ENCODE measurements at regions not wholly inside any gene's neighbourhood (a gene's known extent, or its start where the extent isn't known, plus 50 kb on each side); places are given as distances from the start of the nearest gene placed in this dataset.

DNA sequence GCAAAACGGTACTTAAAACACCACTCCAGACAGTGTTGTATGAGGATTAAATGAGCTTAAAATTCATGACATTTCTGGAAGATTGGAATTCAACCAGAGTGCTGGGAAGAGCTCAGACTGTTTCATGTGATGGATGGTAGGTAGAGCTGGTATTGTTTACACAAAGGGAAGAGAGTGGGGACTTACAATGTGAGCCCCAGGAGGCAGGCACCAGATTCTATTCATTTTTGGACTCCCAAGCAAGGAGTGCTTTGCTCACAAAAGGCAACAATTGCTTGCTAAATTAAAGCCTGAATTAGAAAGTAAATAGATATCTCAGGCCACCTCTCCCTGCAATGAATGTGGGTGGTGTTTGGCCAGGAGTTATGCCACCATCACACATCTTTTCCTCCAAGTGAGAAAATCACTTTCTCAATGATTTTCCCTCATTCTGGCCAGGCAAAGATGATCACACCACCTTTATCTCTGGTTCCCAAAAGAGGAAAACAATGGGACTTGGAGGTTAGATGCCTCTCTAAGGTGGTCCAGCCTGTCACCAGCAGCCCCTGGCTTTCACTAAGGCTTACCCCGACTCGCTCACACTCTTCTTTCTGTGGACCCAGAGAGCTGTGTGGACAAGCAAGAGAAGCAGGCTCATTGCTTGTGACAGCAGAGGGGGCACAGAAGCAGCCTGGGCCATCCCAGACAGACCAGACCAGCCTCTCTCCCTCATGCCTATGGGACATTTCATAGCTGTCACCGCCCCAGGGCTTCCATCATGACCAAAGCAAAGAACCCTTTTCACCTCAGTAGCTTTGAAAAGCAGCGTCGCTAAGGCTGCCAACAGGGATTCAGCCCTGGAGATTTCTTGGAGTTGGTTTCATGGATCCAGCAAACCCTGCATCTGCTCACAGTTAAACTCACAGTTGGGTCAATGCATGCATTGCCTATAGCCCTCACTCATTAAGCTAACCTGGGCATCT lies 63.5 kb upstream of the DRD2 start:
- Mint-ChIP-seq H3K9me3 (no peaks in the 10 kb centered on the region), H3K36me3 (no peaks in the 10 kb centered on the region), H3K4me3 (no peak overlapping the region), H3K27me3 (ENCODE audit: low read depth in 2 of 2) (peaks cover 13 to 20% of the 10 kb centered on the region in 2 donors), H3K4me1 (no peaks in the 10 kb centered on the region), H3K27ac (no peak overlapping the region)
- TF ChIP-seq, protein P1, sequence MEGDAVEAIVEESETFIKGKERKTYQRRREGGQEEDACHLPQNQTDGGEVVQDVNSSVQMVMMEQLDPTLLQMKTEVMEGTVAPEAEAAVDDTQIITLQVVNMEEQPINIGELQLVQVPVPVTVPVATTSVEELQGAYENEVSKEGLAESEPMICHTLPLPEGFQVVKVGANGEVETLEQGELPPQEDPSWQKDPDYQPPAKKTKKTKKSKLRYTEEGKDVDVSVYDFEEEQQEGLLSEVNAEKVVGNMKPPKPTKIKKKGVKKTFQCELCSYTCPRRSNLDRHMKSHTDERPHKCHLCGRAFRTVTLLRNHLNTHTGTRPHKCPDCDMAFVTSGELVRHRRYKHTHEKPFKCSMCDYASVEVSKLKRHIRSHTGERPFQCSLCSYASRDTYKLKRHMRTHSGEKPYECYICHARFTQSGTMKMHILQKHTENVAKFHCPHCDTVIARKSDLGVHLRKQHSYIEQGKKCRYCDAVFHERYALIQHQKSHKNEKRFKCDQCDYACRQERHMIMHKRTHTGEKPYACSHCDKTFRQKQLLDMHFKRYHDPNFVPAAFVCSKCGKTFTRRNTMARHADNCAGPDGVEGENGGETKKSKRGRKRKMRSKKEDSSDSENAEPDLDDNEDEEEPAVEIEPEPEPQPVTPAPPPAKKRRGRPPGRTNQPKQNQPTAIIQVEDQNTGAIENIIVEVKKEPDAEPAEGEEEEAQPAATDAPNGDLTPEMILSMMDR (IDR thresholded peaks at IDR 0.05), result no peak
- H3K27me3 ChIP-seq (ENCODE audit: control insufficient read depth, insufficient read depth, low read length), result no peaks in the 10 kb centered on the region
- no peak overlapping the region for H3K27ac ChIP-seq (ENCODE audit: low read length)
- WGBS (ENCODE audit: insufficient coverage), result 84% methylated on average over 6 of the region's 6 CpGs
- intact Hi-C loops (cut with micrococcal nuclease), result no loop called here
- no peaks in the 10 kb centered on the region for H3K4me1 ChIP-seq (ENCODE audit: control insufficient read depth, insufficient read depth, low read length)
- no peak overlapping the region for H3K4me3 ChIP-seq (ENCODE audit: low read length)
- H3K9me3 ChIP-seq (ENCODE audit: control insufficient read depth, insufficient read depth, low read length), result no peaks in the 10 kb centered on the region
- H3K36me3 ChIP-seq (ENCODE audit: control insufficient read depth, insufficient read depth, low read length), result no peaks in the 10 kb centered on the region
- DNase-seq (no peak), ATAC-seq (no peak)

DNA sequence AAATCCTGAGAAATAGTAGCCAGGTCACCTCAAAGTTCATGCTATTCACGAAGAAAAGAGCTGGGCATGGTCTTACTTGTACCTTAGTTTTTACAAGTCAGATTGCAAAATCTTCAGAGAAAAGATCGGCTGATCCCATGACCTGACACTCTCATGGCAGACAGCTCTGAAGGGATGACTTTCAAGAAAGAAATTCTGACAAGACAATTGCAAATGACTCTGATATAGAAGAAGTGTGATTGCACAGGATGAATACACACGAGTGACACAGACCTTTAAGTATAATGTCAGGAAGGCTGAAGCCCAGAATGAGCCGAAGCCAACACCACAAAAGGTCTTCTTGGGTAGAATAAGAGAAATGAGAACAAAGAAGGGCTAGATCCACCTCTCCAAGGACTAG lies 59.4 kb upstream of the DRD2 start:
- Mint-ChIP-seq H3K27me3 (ENCODE audit: low read depth in 2 of 2) (peaks cover 23 to 26% of the 10 kb centered on the region in 2 donors), H3K4me3 (no peak overlapping the region), H3K36me3 (no peaks in the 10 kb centered on the region), H3K9me3 (no peaks in the 10 kb centered on the region), H3K27ac (no peak overlapping the region), H3K4me1 (peaks cover 0 to 6% of the 10 kb centered on the region in 2 donors)
- intact Hi-C loops (cut with micrococcal nuclease), result loop anchor here (5.0 kb wide), 1 partner anchor 947 kb away; no protein-coding TSS in a partner anchor
- Histone ChIP-seq H3K27me3 (ENCODE audit: control insufficient read depth, insufficient read depth, low read length) (no peaks in the 10 kb centered on the region), H3K9me3 (ENCODE audit: control insufficient read depth, insufficient read depth, low read length) (no peaks in the 10 kb centered on the region), H3K4me1 (ENCODE audit: control insufficient read depth, insufficient read depth, low read length) (no peaks in the 10 kb centered on the region), H3K27ac (ENCODE audit: low read length) (no peak overlapping the region), H3K4me3 (ENCODE audit: low read length) (no peak overlapping the region), H3K36me3 (ENCODE audit: control insufficient read depth, insufficient read depth, low read length) (no peaks in the 10 kb centered on the region)
- ATAC-seq (no peak), DNase-seq (no peak)
- TF ChIP-seq, protein P1 (IDR thresholded peaks at IDR 0.05), result no peak
- 70% methylated on average over 4 of the region's 4 CpGs for WGBS (ENCODE audit: insufficient coverage)

DNA sequence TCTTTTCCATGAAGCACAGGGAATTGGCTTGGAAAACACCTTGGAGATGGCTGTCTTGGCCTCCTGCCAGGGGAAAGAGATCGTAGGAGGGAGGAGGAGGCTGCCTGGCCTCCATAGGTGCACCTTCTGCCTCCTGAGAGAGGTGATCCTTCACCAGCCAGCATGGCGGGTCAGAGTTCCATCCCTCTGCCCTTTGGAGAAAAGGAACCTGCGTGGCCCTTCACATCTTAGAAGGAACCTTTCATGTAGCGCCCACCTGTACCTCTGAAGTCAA lies 58.2 kb upstream of the DRD2 start:
- Histone ChIP-seq H3K36me3 (ENCODE audit: control insufficient read depth, insufficient read depth, low read length) (no peaks in the 10 kb centered on the region), H3K27ac (ENCODE audit: low read length) (no peak overlapping the region), H3K9me3 (ENCODE audit: control insufficient read depth, insufficient read depth, low read length) (no peaks in the 10 kb centered on the region), H3K4me3 (ENCODE audit: low read length) (no peak overlapping the region), H3K27me3 (ENCODE audit: control insufficient read depth, insufficient read depth, low read length) (no peaks in the 10 kb centered on the region), H3K4me1 (ENCODE audit: control insufficient read depth, insufficient read depth, low read length) (no peaks in the 10 kb centered on the region)
- DNase-seq (no peak), ATAC-seq (no peak)
- peaks cover 0 to 6% of the 10 kb centered on the region in 2 donors for H3K4me1 Mint-ChIP-seq
- TF ChIP-seq, protein P1 (IDR thresholded peaks at IDR 0.05), result no peak
- no peaks in the 10 kb centered on the region for H3K9me3 Mint-ChIP-seq
- H3K4me3 Mint-ChIP-seq, result no peak overlapping the region
- peaks cover 30 to 35% of the 10 kb centered on the region in 2 donors for H3K27me3 Mint-ChIP-seq (ENCODE audit: low read depth in 2 of 2)
- WGBS (ENCODE audit: insufficient coverage), result 73% methylated on average over 4 of the region's 4 CpGs
- intact Hi-C loops (cut with micrococcal nuclease), result loop anchor here (5.0 kb wide), 1 partner anchor 946 kb away; no protein-coding TSS in a partner anchor
- H3K36me3 Mint-ChIP-seq, result no peaks in the 10 kb centered on the region
- H3K27ac Mint-ChIP-seq, result no peak overlapping the region

Data from natural killer cell (primary cell).